Gastroesophageal sphincter (tissue), 3 donors: ENCODE measurements at regions not wholly inside any gene's neighbourhood (a gene's known extent, or its start where the extent isn't known, plus 50 kb on each side); places are given as distances from the start of the nearest gene placed in this dataset.

Experiments used
- POLR2A ChIP-seq, 2 donors: fragments of 450-650 bp; IDR thresholded peaks; one replicate each; pipeline ENCODE4 v1.6.1; 2017; ENCODE audit warnings: antibody characterized with exemption in 2 of 2, mild to moderate bottlenecking in 2 of 2, moderate library complexity in 1 of 2
- TF ChIP-seq, protein P1 (sequence below), 4 experiments: fragments of 200-600 bp in 2 of 4; fragments of 450-650 bp in 2 of 4; sonication (generic) in 1 of 4; IDR thresholded peaks; one replicate each; pipeline ENCODE4 v1.5.1; 2017 to 2019; ENCODE audit warnings: antibody characterized with exemption in 4 of 4, mild to moderate bottlenecking in 2 of 4, moderate library complexity in 2 of 4

DNA sequence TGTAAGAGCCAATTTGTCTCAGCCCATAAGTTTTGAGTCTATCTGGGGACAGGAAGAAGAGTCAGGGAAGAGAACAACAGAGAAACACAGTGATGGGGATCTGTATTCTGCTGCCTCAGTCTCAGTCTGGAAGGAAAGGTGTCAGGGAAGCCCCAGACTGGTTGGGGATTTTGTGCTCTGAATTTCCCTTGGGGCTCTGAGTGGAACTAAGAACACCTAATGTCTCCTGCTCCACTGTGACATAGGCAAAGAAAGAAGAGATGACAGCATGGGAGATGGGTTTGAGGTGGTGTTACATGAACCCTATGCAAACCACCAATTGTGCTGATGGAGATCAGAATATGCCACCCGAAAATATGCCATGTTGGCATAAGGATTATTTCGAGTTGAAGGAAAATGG, 139.5 kb upstream of the MYLIP start:
- TF ChIP-seq, protein P1, sequence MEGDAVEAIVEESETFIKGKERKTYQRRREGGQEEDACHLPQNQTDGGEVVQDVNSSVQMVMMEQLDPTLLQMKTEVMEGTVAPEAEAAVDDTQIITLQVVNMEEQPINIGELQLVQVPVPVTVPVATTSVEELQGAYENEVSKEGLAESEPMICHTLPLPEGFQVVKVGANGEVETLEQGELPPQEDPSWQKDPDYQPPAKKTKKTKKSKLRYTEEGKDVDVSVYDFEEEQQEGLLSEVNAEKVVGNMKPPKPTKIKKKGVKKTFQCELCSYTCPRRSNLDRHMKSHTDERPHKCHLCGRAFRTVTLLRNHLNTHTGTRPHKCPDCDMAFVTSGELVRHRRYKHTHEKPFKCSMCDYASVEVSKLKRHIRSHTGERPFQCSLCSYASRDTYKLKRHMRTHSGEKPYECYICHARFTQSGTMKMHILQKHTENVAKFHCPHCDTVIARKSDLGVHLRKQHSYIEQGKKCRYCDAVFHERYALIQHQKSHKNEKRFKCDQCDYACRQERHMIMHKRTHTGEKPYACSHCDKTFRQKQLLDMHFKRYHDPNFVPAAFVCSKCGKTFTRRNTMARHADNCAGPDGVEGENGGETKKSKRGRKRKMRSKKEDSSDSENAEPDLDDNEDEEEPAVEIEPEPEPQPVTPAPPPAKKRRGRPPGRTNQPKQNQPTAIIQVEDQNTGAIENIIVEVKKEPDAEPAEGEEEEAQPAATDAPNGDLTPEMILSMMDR (IDR thresholded peaks at IDR 0.05) = no peak
- TF ChIP-seq POLR2A (IDR thresholded peaks at IDR 0.05) = no peak
